NB4 (cell line): ENCODE measurements at regions not wholly inside any gene's neighbourhood (a gene's known extent, or its start where the extent isn't known, plus 50 kb on each side); places are given as distances from the start of the nearest gene placed in this dataset.

Source experiments
- DNase-seq: peaks from one replicate; pipeline ENCODE4 v3.0.0; 2010; ENCODE audit warnings: low read depth
- H3K4me3 ChIP-seq: one replicate; pipeline ENCODE4 v1.5.1; 2011; ENCODE audit warnings: mild to moderate bottlenecking, low read depth, low read length, moderate library complexity
- MAX ChIP-seq: IDR thresholded peaks from 2 replicates; pipeline ENCODE4 v1.6.1; 2011; ENCODE audit warnings: low read depth, low read length
- MYC ChIP-seq: IDR thresholded peaks from 2 replicates; pipeline ENCODE4 v1.6.1; 2011; ENCODE audit warnings: low read depth, low read length
- POLR2A ChIP-seq: IDR thresholded peaks from 2 replicates; pipeline ENCODE4 v1.6.1; 2011; ENCODE audit warnings: mild to moderate bottlenecking; ENCODE audit not compliant: insufficient read length; ENCODE audit errors: extremely low read depth
- TF ChIP-seq, protein P1 (sequence below): IDR thresholded peaks from one replicate; pipeline ENCODE4 v1.5.1; 2012; ENCODE audit warnings: low read depth, low read length

GRCh38 chrX:43557792-43558191, 98.3 kb upstream of the MAOA start:
- no peak overlapping the region for H3K4me3 ChIP-seq
- TF ChIP-seq, protein P1, sequence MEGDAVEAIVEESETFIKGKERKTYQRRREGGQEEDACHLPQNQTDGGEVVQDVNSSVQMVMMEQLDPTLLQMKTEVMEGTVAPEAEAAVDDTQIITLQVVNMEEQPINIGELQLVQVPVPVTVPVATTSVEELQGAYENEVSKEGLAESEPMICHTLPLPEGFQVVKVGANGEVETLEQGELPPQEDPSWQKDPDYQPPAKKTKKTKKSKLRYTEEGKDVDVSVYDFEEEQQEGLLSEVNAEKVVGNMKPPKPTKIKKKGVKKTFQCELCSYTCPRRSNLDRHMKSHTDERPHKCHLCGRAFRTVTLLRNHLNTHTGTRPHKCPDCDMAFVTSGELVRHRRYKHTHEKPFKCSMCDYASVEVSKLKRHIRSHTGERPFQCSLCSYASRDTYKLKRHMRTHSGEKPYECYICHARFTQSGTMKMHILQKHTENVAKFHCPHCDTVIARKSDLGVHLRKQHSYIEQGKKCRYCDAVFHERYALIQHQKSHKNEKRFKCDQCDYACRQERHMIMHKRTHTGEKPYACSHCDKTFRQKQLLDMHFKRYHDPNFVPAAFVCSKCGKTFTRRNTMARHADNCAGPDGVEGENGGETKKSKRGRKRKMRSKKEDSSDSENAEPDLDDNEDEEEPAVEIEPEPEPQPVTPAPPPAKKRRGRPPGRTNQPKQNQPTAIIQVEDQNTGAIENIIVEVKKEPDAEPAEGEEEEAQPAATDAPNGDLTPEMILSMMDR: peak; percentile 39
- TF ChIP-seq POLR2A: no peak
- DNase-seq: peak; percentile 58

DNA sequence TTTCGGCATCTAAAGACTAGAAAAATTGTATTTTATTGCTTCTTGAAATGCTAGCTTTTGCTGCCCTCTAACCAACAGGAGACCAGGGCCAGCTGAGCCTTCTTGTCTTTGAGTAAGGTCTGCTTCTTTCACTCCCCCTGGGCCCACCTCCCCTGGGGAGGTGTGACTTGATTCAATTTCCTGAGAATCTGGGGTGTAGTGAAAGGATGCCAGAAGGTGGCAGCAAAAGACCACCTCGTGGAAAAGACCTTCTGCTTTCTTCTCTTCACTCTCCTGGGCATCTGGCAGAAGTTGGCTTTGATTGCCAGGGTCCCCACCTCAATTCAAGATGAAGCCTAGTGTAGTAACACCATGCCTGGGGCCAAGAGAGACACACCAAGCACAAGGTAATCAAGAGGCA, 96.5 kb upstream of the MAOA start:
- DNase-seq: peak; percentile 49
- H3K4me3 ChIP-seq: no peak overlapping the region

GRCh38 chrX:43560247-43560946, 95.7 kb upstream of the MAOA start:
- DNase-seq: no peak
- no peak for TF ChIP-seq POLR2A
- TF ChIP-seq, protein P1: no peak
- TF ChIP-seq MYC: no peak
- no peak for TF ChIP-seq MAX
- H3K4me3 ChIP-seq: no peak overlapping the region

More for the DNA sequence above, 96.5 kb upstream of the MAOA start:
- no peak for TF ChIP-seq POLR2A
- TF ChIP-seq MAX: no peak
- TF ChIP-seq, protein P1: peak; percentile 37

GRCh38 chrX:43562372-43562771, 93.7 kb upstream of the MAOA start:
- no peak overlapping the region for H3K4me3 ChIP-seq
- no peak for DNase-seq
- TF ChIP-seq, protein P1: no peak
- no peak for TF ChIP-seq POLR2A
- TF ChIP-seq MYC: no peak
- no peak for TF ChIP-seq MAX

DNA sequence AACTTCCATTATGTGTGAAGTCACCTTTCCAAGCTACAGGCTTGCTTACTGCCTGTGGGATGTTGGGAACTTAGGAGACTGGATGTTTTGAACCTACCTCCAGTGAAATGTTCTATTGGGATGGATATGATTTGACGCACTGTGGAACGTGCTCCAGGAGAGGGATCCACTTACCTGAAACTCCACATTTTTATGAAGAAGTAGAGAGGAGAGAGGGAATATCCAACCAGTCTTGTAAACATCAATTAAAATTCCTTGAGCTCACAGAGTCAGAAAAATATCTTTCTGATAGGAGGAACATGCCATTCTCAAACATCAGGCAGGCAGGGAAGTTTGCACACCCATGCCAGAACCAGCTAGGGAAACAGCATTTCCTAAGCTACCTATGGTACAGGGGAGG, 91.1 kb upstream of the MAOA start:
- no peak overlapping the region for H3K4me3 ChIP-seq
- no peak for DNase-seq
- TF ChIP-seq, protein P1: no peak
- no peak for TF ChIP-seq MYC
- no peak for TF ChIP-seq POLR2A
- TF ChIP-seq MAX: no peak

DNA sequence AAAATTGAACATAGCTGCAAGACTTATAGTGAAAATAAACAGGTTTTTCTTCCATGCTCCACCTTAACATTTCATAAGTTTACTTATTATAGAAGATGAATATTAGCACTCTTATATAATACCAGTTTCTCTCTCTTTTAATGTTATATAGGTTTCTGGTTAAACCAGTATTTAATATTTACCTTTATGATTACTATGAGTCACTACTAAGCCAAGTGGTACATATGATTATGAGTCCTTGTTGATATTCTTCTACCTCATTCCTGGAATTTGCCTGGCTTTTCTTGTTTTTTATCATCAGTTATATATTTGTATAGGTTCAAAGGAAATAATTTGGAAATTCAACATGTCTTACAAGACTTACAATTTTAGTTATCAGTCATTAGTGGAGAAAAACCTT, 89.9 kb upstream of the MAOA start:
- TF ChIP-seq MYC (no peak), POLR2A (no peak), MAX (no peak)
- TF ChIP-seq, protein P1: no peak
- no peak for DNase-seq
- H3K4me3 ChIP-seq: no peak overlapping the region
